GM19023 (cell line): ENCODE measurements at regions not wholly inside any gene's neighbourhood (a gene's known extent, or its start where the extent isn't known, plus 50 kb on each side); places are given as distances from the start of the nearest gene placed in this dataset.
"Not testable (repeated sequence)": the region's sequence is repeated elsewhere in the genome, so short reads cannot be mapped to it uniquely, and the experiment has no call there.

ENCODE experiments used
- ATAC-seq: cut with Tn5 transposase; IDR thresholded peaks from one replicate; pipeline ENCODE4 v1.9.1; 2021; ENCODE audit warnings: mild to moderate bottlenecking, moderate library complexity; ENCODE audit not compliant: unreplicated experiment

DNA sequence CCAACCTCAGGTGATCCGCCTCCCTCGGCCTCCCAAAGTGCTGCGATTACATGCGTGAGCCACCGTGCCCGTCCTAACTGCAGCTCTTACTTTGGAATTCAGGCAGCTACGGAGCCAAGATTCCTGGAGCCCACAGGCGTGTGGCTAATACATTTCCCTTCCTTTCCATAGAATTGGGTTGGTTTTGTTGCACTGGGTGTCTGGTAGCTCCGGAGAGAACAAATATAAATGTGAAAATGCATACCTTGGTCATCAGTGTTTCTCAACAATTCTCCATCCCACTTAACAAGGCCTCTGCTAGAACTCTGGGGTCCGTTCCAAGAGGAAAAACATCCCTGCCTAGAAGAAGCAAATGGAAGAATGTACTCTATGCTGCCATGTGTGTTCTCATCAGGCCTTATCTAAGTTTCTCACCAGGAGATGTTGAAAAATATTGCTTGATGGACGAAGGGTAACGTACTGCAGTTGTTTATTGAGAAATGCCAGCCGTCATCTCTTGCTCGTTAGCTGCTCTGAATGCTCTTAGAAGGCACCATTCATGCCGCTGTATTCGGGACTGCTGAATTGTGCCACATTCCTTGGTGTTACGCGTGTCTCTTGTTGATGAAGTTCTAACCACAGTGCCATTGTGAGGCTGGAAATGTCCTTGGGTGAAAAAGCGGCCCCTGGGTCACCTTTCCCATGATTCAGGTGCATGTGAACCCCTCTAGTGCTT lies 50.5 kb upstream of the CD99 start:
- no peak for ATAC-seq

DNA sequence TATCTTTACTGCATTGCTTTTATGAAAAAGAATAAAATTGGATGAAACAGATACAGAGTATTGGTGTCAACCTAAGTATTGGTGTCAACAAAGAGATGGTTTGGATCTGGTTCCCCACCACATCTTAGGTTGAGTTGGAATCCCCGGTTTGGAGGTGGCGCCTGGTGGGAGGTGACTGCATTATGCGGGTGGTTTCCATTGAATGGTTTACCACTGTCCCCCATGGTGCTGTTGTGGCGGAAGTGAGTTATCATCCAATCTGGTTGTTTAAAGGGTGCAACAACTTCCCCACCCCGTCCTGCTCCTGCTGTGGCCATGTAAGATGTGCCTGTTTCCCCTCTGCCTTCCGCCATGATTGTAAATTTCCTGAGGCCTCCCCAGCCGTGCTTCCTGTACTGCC lies 52.8 kb upstream of the CD99 start:
- ATAC-seq, result no peak

DNA sequence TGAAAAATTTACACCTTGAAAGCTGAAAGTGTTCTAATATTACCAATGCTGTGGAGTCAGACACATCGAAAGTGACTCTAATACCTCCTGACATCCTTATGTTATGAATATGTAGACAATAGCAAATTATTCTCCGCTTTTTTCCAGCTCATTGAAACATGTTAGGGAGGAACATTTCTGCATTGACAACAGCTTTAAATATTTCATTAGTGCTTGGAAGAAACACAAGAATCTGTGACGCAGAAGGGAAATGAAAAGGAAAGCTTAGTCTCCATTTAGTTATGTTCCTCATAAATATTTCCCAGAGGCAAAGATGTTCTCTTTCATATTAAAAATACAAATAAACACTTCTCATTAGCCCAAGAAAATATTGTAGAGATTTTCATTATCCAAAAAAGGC lies 55.8 kb upstream of the CD99 start:
- ATAC-seq, result no peak

DNA sequence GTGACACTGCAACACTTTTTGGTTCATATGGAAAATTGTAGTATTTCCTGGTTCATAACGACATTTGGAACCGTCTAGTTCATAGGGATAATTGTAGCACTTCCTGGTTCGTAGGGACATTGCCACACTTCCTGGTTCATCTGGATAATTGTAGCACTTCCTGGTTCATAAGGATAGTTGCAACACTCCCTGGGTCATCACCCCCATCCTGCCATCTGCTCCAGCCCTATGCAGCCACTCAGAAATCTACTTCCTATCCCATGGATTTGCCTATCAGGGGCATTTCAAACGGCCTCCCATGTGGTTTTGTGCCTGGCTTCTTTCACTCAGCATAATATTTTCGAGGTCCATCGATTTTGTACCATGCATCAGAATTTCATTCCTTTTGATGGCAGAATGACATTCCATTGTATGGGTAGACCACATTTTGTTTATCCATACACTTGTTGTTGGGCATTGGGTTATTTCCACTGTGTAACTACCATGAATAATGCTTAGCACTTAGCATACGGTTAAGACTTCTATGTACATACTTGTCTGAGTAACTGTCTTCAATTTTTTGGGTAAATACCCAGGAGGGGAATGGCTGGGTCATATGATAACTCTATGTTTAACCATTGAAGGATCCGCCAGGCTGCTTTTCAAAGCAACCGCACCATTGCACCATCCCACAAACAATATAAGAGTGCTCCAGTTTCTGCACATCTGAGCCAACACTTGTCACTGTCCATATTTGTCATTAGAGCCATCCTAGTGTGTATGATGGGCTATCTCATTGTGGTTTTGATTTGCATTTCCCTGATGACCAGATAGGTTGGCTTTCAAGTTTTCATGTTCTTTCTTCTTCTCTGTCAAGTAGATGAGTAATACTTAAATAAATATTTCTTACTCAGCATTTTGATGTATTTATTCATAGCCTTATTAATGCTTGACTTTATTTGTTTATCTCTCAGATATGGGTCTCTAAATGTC lies 58.3 kb upstream of the CD99 start:
- ATAC-seq, result no peak

DNA sequence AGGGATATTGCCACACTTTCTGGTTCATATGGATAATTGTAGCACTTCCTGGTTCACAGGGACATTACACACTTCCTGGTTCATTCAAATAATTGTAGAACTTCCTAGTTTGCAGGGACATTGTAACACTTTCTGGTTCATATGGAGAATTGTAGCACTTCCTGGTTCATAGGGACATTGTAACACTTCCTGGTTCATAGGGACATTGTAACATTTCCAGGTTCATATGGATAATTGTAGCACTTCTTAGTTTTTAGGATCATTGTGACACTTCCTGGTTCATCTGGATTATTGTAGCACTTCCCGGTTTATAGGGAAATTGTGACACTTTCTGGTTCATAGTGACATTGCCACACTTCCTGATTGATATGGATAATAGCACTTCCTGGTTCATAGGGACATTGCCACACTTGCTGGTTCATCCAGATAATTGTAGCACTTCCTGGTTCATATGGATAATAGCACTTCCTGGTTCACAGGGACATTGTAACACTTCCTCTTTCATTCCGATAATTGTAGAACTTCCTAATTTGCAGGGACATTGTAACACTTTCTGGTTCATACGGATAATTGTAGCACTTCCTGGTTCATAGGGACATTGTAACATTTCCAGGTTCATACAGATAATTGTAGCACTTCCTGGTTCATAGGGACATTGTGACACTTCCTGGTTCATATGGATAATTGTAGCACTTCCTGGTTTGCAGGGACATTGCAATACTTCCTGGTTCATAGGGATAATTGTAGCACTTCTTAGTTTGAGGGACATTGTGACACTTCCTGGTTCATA lies 59.2 kb upstream of the CD99 start:
- ATAC-seq, result no peak

DNA sequence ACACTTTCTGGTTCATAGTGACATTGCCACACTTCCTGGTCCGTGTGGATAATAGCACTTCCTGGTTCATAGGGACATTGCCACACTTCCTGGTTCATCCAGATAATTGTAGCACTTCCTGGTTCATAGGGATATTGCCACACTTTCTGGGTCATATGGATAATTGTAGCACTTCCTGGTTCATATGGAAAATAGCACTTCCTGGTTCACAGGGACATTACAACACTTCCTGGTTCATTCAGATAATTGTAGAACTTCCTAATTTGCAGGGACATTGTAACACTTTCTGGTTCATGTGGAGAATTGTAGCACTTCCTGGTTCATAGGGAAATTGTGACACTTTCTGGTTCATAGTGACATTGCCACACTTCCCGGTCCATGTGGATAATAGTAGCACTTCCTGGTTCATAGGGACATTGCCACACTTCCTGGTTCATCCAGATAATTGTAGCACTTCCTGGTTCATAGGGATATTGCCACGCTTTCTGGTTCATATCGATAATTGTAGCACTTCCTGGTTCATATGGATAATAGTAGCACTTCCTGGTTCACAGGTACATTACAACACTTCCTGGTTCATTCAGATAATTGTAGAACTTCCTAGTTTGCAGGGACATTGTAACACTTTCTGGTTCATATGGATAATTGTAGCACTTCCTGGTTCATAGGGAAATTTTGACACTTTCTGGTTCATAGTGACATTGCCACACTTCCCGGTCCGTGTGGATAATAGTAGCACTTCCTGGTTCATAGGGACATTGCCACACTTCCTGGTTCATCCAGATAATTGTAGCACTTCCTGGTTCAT lies 60.0 kb upstream of the CD99 start:
- ATAC-seq, result not testable (repeated sequence)

DNA sequence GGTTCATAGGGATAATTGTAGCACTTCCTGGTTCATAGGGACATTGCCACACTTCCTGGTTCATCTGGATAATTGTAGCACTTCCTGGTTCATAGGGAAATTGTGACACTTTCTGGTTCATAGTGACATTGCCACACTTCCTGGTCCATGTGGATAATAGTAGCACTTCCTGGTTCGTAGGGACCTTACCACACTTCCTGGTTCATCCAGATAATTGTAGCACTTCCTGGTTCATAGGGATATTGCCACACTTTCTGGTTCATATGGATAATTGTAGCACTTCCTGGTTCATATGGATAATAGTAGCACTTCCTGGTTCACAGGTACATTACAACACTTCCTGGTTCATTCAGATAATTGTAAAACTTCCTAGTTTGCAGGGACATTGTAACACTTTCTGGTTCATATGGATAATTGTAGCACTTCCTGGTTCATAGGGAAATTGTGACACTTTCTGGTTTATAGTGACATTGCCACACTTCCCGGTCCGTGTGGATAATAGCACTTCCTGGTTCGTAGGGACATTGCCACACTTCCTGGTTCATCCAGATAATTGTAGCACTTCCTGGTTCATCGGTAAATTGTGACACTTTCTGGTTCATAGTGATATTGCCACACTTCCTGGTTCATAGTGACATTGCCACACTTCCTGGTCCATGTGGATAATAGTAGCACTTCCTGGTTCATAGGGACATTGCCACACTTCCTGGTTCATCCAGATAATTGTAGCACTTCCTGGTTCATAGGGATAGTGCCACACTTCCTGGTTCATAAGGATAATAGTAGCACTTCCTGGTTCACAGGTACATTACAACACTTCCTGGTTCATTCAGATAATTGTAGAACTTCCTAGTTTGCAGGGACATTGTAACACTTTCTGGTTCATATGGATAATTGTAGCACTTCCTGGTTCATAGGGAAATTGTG lies 60.8 kb upstream of the CD99 start:
- ATAC-seq, result not testable (repeated sequence)

DNA sequence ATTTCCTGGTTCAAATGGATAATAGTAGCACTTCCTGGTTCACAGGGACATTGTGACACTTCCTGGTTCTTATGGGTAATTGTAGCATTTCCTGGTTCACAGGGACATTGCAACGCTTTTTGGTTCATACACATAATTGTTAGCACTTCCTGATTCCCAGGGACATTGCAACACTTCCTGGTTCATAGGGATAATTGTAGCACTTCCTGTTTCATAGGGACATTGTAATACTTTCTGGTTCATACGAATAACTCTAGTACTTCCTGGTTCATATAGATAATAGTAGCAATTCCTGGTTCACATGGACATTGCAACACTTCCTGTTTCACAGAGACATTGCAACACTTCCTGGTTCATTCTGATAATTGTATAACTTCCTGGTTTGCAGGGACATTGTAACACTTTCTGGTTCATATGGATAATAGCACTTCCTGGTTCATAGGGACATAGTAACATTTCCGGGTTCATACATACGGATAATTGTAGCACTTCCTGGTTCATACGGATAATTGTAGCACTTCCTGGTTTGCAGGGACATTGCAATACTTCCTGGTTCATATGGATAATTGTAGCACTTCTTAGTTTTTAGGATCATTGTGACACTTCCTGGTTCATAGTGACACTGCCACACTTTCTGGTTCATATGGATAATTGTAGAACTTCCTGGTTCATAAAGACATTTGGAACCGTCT lies 61.6 kb upstream of the CD99 start:
- no peak for ATAC-seq

DNA sequence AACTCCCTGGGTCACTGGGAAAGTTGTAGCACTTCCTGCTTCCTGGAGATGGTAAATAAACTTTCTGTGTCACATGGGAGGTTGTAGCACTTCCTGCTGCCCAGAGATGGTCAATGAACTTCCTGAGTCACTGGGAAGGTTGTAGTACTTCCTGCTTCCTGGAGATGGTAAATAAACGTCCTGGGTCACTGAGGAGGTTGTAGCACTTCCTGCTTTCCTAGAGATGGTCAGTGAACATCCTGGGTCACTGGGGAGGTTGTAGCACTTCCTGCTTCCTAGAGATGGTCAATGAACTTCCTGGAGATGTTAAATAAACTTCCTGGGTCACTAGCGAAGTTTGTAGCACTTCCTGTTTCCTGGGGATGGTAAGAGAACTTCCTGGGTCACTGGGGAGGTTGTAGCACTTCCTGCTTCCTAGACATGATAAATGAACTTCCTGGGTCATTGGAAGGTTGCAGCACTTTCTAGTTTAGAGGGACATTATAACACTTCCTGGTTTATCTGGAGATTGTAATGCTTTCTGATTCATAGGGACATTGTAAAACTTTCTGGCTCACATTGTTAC lies 62.3 kb upstream of the CD99 start:
- no peak for ATAC-seq

DNA sequence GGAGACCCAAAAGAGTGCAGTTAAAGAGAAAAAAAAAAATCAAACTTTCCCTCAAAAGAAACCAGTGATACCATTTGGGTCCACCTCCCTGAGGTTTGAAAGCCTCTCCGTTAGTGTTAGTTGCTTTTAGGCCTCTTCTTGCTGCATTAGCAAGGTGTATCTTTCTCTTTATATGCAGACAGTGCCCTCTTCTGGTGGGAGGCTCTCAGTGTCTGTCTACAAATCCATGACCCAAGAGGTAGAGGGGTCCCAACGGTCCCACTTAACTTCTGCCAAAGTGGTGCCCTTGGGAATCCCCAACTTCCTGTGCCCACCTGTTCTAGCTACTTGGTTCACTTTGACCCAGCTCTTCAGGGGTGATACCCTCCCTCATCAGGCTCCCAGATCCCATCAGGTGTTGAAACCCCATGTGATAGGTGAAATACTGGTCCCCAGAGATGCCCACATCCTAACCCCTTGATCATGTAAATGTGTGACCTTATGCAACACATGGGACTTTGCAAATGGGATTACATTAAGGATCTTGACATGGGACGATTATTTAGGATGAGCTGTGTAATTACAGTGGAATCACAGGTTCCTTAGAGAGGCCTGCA lies 63.7 kb upstream of the CD99 start:
- peak; percentile 70 for ATAC-seq

DNA sequence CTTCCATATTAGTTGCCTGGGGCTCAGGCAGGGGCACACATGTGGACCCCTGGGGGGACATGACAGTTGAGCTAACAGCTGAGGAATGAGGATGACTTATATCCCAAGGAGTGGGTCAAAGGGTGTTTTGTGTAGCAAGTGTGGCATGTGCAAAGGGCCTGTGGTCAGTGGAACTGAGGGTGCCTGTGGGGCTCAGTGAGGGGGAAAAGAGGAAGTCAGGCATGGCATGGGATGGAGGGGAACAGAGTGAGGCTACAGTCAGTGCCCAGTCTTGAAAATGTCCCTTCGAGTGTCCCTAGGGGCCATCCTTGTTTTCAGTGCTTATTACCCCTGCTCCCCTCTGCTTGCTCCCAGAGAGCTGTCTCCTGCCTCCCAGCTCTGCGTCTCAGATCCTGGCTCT lies 64.3 kb upstream of the CD99 start:
- no peak for ATAC-seq

DNA sequence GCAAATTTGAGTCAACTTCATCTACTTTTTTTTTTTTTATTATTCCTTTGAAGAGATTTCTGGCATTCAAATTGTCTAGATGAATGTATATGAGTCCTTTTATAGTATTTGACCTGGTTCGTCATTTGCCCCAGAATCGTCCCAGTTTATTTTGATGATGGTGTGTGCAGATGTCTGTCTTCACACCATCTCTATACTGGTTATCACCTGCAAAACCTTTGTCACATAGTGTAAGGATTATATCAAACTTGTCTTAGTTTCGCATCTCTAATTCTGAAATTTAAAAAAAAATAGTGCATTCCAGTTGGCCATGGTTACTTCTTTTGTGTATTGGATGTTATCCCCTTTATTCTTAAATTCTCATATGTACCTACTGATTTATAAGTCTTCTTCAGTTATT lies 70.5 kb upstream of the CD99 start:
- ATAC-seq, result no peak

DNA sequence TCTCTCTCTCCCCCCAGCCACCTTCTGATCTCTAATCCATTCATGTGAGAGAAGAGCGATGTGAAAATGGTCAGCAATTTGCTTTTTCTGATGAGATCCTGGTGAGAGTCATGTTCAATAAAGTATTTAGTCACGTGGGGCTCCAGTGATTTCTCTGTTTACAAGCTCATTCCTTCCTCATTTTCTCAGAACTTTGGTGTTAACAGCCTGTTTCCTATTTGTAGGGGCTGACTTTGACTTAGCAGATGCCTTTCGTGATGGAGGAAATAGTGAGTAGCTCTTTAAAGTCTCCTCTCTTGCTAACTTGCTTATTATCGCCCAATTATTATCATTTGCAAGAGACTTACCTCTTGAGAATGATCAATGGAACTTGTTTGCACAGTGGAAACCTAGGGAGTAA lies 72.6 kb upstream of the CD99 start:
- ATAC-seq, result no peak

DNA sequence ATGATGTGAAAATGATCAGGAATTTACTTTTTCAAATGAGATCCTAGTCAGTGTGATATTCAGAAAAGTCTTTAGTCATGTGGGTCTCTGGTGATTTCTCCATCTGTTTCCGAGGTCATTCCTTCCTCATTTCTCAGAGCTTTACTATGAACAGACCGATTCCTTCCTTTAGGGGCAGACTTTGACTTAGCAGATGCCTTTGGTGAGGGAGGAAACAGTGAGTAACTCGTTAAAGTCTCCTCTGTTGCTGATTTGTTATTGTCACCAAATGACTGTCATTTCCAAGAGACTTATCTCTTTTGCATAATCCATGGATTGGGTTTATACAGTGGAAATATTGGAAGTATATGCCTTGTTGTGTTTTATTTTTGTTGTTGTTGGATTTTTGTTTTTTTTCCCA lies 76.2 kb upstream of the CD99 start:
- ATAC-seq, result no peak

DNA sequence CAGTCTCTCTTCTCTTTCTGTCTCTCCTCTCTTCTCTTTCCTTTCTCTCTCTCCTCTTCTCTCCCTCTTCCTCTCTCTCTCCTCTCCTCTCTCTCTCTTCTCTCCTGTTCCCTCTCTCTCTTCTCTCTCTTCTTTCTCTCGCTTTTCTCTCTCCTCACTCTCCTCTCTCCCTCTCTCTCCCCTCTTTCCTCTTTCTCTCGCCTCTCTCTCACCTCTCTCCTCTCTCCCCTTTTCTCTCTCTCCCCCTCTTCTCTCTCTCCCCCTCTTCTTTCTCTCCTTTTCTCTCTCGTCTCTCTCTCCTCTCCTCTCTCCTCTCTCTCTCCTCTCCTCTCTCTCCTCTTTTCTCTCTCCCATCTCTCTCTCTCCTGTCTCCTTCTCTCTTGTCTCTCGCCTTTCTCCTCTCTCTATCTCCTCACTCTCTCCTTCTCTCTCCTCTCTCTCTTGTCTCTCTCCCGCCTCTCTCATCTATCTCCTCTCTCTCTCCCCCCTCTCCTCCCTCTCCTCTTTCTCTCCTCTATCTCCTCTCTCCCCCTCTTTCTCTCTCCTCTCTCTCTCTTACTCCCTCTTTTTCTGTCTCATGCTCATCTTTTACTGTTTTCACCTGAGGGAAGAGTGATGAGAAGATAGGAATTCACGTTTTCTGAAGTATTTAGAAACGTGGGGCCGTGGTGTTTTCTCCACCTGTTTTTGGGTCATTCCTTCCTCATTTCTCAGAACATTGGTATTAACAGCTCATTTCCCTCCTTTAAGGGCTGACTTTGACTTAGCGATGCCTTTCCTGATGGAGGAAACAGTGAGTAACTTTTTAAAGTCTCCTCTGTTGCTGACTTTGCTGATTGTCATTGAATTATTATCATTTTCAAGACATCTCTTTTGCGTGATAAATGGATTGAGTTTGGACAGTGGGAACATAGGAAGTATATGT lies 80.6 kb upstream of the CD99 start:
- no peak for ATAC-seq

DNA sequence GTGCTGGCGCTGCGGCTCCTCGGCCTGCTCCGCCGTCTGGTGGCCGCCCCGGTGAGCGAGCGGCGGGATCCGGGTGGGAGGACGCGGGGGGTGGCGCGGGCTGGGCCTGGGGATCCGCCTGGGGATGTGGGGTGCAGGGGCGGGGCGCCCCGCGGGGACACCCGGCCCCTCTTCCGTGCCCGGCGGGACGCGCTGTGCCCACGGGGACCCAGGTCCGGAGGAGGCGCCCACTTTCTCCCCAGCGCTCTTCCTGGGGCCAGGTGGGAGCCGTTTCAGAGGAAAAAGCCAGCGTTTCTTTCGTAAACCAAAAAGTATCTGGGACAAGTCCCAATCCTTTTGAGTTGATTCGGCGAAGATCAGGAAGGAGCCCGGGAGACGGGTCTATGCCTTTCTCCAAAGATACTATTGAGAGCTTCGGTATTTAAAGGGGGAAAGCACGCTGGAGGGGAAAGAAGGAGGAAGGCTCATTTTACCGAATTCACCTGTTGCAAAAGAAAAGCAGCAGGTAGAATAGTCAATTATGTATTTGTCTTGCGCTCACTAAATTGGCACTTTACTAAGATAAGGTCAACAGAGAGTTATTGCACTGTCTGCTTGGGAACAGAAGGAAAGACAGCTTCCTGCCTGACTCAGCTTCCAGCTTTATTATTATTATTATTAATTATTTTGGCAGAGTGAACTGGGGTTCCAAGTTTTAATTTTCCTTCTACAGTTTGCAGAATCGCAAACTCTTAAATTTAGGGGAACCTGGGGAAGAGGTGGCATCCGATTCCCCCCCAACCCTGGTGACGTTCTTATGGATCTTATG lies 81.5 kb upstream of the CD99 start:
- ATAC-seq, result peak; percentile 37
